IMR-90 (cell line): ENCODE measurements at regions not wholly inside any gene's neighbourhood (a gene's known extent, or its start where the extent isn't known, plus 50 kb on each side); places are given as distances from the start of the nearest gene placed in this dataset.

Source experiments
- ATAC-seq: fragments of 200-7000 bp; cut with Tn5 transposase; 2 replicates; pipeline ENCODE4 v1.9.1; 2020; ENCODE audit warnings: low read depth, mild to moderate bottlenecking, moderate library complexity
- BruUV-seq: library from RNA; stranded (reverse); fragments of 400-500 nt; replicated peaks from 2 replicates; lab custom pipeline; 2021; lab: Mats Ljungman, UMichigan
- CTCF ChIA-PET: fragments of 300-600 bp; formaldehyde crosslinking; extraction: SDS; loops from one replicate; lab custom pipeline; 2021; ENCODE audit warnings: antibody characterized with exemption; lab: Yijun Ruan, JAX
- POLR2A ChIA-PET: fragments of 300-600 bp; sonication (Branson Sonifier 250); formaldehyde crosslinking; loops from one replicate; lab custom pipeline; 2022; ENCODE audit warnings: antibody characterized with exemption; ENCODE audit not compliant: unreplicated experiment; lab: Charles Lee
- DNase-seq: peaks from one replicate; pipeline ENCODE4 v3.0.0; 2013
- H2AFZ ChIP-seq: replicated peaks from 2 replicates; pipeline ENCODE3; 2013; ENCODE audit warnings: low read length, mild to moderate bottlenecking; ENCODE audit not compliant: poor library complexity
- H2AK5ac ChIP-seq: 2 replicates; pipeline ENCODE4 v1.6.1; 2013; ENCODE audit warnings: low read depth, low read length, inconsistent platforms
- H2AK9ac ChIP-seq: replicated peaks from 2 replicates; pipeline ENCODE3; 2013; ENCODE audit warnings: mild to moderate bottlenecking, low read depth, low read length, moderate library complexity; ENCODE audit not compliant: poor library complexity
- H2BK120ac ChIP-seq: 2 replicates; pipeline ENCODE4 v1.6.1; 2013; ENCODE audit warnings: low read depth, low read length, inconsistent platforms
- H2BK15ac ChIP-seq: 3 replicates; pipeline ENCODE4 v1.6.1; 2013; ENCODE audit warnings: low read depth, low read length, inconsistent platforms
- H2BK20ac ChIP-seq: 2 replicates; pipeline ENCODE4 v1.6.1; 2013; ENCODE audit warnings: low read depth, mild to moderate bottlenecking, inconsistent platforms, low read length, moderate library complexity
- H2BK5ac ChIP-seq: 2 replicates; pipeline ENCODE4 v1.6.1; 2013; ENCODE audit warnings: mild to moderate bottlenecking, low read depth, low read length, inconsistent platforms; ENCODE audit not compliant: poor library complexity, severe bottlenecking
- H3K14ac ChIP-seq: replicated peaks from 2 replicates; pipeline ENCODE4 v1.6.1; 2013; ENCODE audit warnings: low read depth, low read length, inconsistent platforms
- H3K18ac ChIP-seq: 2 replicates; pipeline ENCODE4 v1.6.1; 2013; ENCODE audit warnings: low read depth, low read length, control low read depth
- H3K23ac ChIP-seq: 2 replicates; pipeline ENCODE4 v1.6.1; 2013; ENCODE audit warnings: low read depth, low read length, inconsistent platforms
- H3K27ac ChIP-seq: 2 replicates; pipeline ENCODE4 v1.5.1; 2013; ENCODE audit warnings: mild to moderate bottlenecking, control low read depth, low read length; ENCODE audit not compliant: insufficient read depth
- H3K27me3 ChIP-seq: 2 replicates; pipeline ENCODE4 v1.6.1; 2013; ENCODE audit warnings: low read length; ENCODE audit not compliant: control insufficient read depth, insufficient read depth
- H3K36me3 ChIP-seq: 2 replicates; pipeline ENCODE4 v1.6.1; 2013; ENCODE audit warnings: low read length, mixed read lengths; ENCODE audit not compliant: control insufficient read depth, insufficient read depth
- H3K4ac ChIP-seq: 2 replicates; pipeline ENCODE4 v1.6.1; 2013; ENCODE audit warnings: low read depth, low read length, inconsistent platforms
- H3K4me1 ChIP-seq: 2 replicates; pipeline ENCODE4 v1.6.1; 2013; ENCODE audit warnings: low read length, mixed read lengths; ENCODE audit not compliant: control insufficient read depth, insufficient read depth
- H3K4me2 ChIP-seq: 2 replicates; pipeline ENCODE4 v1.6.1; 2013; ENCODE audit warnings: low read depth, mild to moderate bottlenecking, control low read depth, low read length, moderate library complexity
- H3K4me3 ChIP-seq: 2 replicates; pipeline ENCODE4 v1.5.1; 2013; ENCODE audit warnings: low read depth, mild to moderate bottlenecking, control low read depth, low read length, moderate library complexity; ENCODE audit not compliant: insufficient read depth
- H3K56ac ChIP-seq: 2 replicates; pipeline ENCODE4 v1.6.1; 2013; ENCODE audit warnings: low read length, inconsistent platforms; ENCODE audit not compliant: insufficient read depth; ENCODE audit errors: extremely low read depth
- H3K79me1 ChIP-seq, 2 experiments: 2 replicates each; pipeline ENCODE4 v1.6.1; 2013; ENCODE audit warnings: low read length in 2 of 2, inconsistent platforms in 1 of 2, low read depth in 1 of 2
- H3K9ac ChIP-seq: 2 replicates; pipeline ENCODE4 v1.6.1; 2013; ENCODE audit warnings: low read depth, low read length, control low read depth
- H3K9me1 ChIP-seq: 2 replicates; pipeline ENCODE4 v1.6.1; 2013; ENCODE audit warnings: low read length, inconsistent platforms; ENCODE audit not compliant: insufficient read depth
- H3K9me3 ChIP-seq: 2 replicates; pipeline ENCODE4 v1.6.1; 2013; ENCODE audit warnings: low read length; ENCODE audit not compliant: control insufficient read depth, insufficient read depth
- H4K20me1 ChIP-seq: 2 replicates; pipeline ENCODE4 v1.6.1; 2013; ENCODE audit warnings: low read length, inconsistent platforms; ENCODE audit not compliant: insufficient read depth
- H4K5ac ChIP-seq: 2 replicates; pipeline ENCODE4 v1.6.1; 2013; ENCODE audit warnings: mild to moderate bottlenecking, low read depth, low read length, control low read depth
- H4K8ac ChIP-seq, 2 experiments: 2 replicates each; pipeline ENCODE4 v1.6.1; 2013; ENCODE audit warnings: low read depth in 2 of 2, low read length in 2 of 2, control low read depth in 1 of 2, inconsistent platforms in 1 of 2
- H4K91ac ChIP-seq: 2 replicates; pipeline ENCODE4 v1.6.1; 2013; ENCODE audit warnings: low read depth, low read length, inconsistent platforms; ENCODE audit not compliant: insufficient read depth
- BHLHE40 ChIP-seq: fragments of 150-350 bp; IDR thresholded peaks from 2 replicates; pipeline ENCODE4 v1.6.1; 2016; ENCODE audit warnings: mild to moderate bottlenecking, low read depth, low read length
- CHD1 ChIP-seq: IDR thresholded peaks from 2 replicates; pipeline ENCODE4 v1.6.1; 2012; ENCODE audit warnings: low read depth, low read length, improper control_type of control experiment
- FOS ChIP-seq: fragments of 150-350 bp; IDR thresholded peaks from 2 replicates; pipeline ENCODE4 v1.6.1; 2016; ENCODE audit warnings: low read depth, low read length
- MAFK ChIP-seq: IDR thresholded peaks from 2 replicates; pipeline ENCODE4 v1.6.1; 2012; ENCODE audit warnings: low read depth, low read length, improper control_type of control experiment
- MAZ ChIP-seq: IDR thresholded peaks from 2 replicates; pipeline ENCODE4 v1.6.1; 2012; ENCODE audit warnings: low read depth, mild to moderate bottlenecking, low read length, improper control_type of control experiment, moderate library complexity, borderline replicate concordance
- MXI1 ChIP-seq: IDR thresholded peaks from 2 replicates; pipeline ENCODE4 v1.6.1; 2012; ENCODE audit warnings: low read depth, mild to moderate bottlenecking, low read length, moderate library complexity, borderline replicate concordance
- NFE2L2 ChIP-seq: fragments of 150-350 bp; IDR thresholded peaks from 2 replicates; pipeline ENCODE4 v1.6.1; 2016; ENCODE audit warnings: low read depth, mild to moderate bottlenecking, low read length
- RAD21 ChIP-seq: IDR thresholded peaks from 2 replicates; pipeline ENCODE4 v1.6.1; 2012; ENCODE audit warnings: low read length, improper control_type of control experiment
- RCOR1 ChIP-seq: IDR thresholded peaks from 2 replicates; pipeline ENCODE4 v1.6.1; 2012; ENCODE audit warnings: mild to moderate bottlenecking, low read length, improper control_type of control experiment; ENCODE audit not compliant: insufficient replicate concordance
- RFX5 ChIP-seq: IDR thresholded peaks from 2 replicates; pipeline ENCODE4 v1.8.0; 2012; ENCODE audit warnings: low read depth, mild to moderate bottlenecking, low read length, moderate library complexity
- USF2 ChIP-seq: fragments of 150-350 bp; IDR thresholded peaks from 2 replicates; pipeline ENCODE4 v1.6.1; 2017; ENCODE audit warnings: mild to moderate bottlenecking, antibody characterized with exemption, low read length, low read depth
- whole genome bisulfite sequencing, 2 experiments: methylation state at CpG; one replicate each; pipeline versions ENCODE4 v1.1.5 to v1.1.7; 2013; ENCODE audit warnings: missing lambda C conversion rate in 2 of 2; ENCODE audit not compliant: insufficient read length in 1 of 2; ENCODE audit errors: extremely low coverage in 2 of 2; 5-methylcytosine and 5-hydroxymethylcytosine counted together
- dilution Hi-C: fragments of 300-500 bp; cut with HindIII; formaldehyde crosslinking; loops from one replicate; pipeline ENCODE4 v1.14.3; 2018; ENCODE audit warnings: low sequenced_read_pairs; ENCODE audit not compliant: unreplicated experiment
- in situ Hi-C: fragments of 300-500 bp; cut with MboI; formaldehyde crosslinking; loops from 3 replicates; pipeline ENCODE4 v1.14.3; 2019; ENCODE audit warnings: low sequenced_read_pairs, inconsistent platforms, mixed read lengths
- intact Hi-C: fragments of 100-400 bp; cut with micrococcal nuclease; formaldehyde crosslinking; loops from 2 replicates; pipeline ENCODE4 v1.10.0; 2022

GRCh38 chr1:68963353-68963752 is 466.5 kb upstream of the DEPDC1 start:
- Histone ChIP-seq H3K18ac (no peak overlapping the region), H3K9ac (no peak overlapping the region), H2BK120ac (no peak overlapping the region), H3K9me1 (no peaks in the 10 kb centered on the region), H3K4me1 (no peaks in the 10 kb centered on the region), H2BK15ac (no peak overlapping the region), H3K4ac (no peak overlapping the region), H3K56ac (no peak overlapping the region), H3K27ac (no peak overlapping the region), H4K5ac (no peak overlapping the region), H3K4me3 (no peak overlapping the region), H3K23ac (no peak overlapping the region), H3K79me1 (no peaks in the 10 kb centered on the region), H2BK20ac (no peak overlapping the region), H2AK9ac (no peak overlapping the region), H3K4me2 (no peak overlapping the region), H2AFZ (no peak overlapping the region), H3K36me3 (no peaks in the 10 kb centered on the region), H4K91ac (no peak overlapping the region), H2BK5ac (no peak overlapping the region), H3K27me3 (no peaks in the 10 kb centered on the region), H4K20me1 (no peaks in the 10 kb centered on the region), H4K8ac (no peak overlapping the region), H2AK5ac (no peak overlapping the region), H3K9me3 (peaks cover 4% of the 10 kb centered on the region; the same call in 1 of the 2 replicates), H3K14ac (no peak overlapping the region)
- DNase-seq: no peak
- dilution Hi-C loops: no loop called here
- no peak for ATAC-seq
- WGBS, 2 experiments: no CpG with 5 or more reads among the region's 3 CpGs
- in situ Hi-C loops: no loop called here
- intact Hi-C loops: no loop called here
- POLR2A ChIA-PET: no interaction called here
- CTCF ChIA-PET: interaction anchor here (0.6 kb wide), 1 partner anchor 21 kb away, joined by 3 read pairs; no protein-coding TSS in a partner anchor
- BruUV-seq: no TSS peak
- TF ChIP-seq USF2: no peak
- no peak for TF ChIP-seq MXI1
- TF ChIP-seq CHD1: no peak
- no peak for TF ChIP-seq MAFK
- TF ChIP-seq FOS: no peak
- no peak for TF ChIP-seq MAZ
- no peak for TF ChIP-seq NFE2L2
- no peak for TF ChIP-seq RAD21
- no peak for TF ChIP-seq RCOR1
- no peak for TF ChIP-seq RFX5
- TF ChIP-seq BHLHE40: no peak
